NCI-H774 (cell line): ENCODE measurements at regions not wholly inside any gene's neighbourhood (a gene's known extent, or its start where the extent isn't known, plus 50 kb on each side); places are given as distances from the start of the nearest gene placed in this dataset.
A peak's percentile ranks its signal among the peaks of the same experiment; 100 is the strongest.

ENCODE experiments used
- DNase-seq: peaks from one replicate; lab custom pipeline; 2025; lab: John Stamatoyannopoulos, UW

DNA sequence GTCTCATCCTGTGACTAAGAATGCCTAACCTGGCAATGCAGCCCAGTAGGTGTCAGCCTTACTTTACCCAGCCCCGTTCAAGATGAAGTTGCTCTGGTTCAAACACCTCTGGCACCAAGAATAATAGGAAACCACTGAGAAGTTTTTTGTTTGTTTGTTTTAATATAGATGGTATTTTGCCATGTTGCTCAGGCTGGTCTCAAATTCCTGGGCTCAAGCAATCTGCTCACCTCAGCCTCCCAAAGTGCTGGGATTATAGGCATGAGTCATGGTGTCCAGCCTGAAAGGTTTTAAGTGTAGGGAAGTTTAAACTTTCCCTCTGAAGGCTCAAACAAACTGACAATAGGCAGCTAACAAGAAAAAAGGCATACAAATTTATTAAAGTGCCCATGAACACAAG, 51.2 kb upstream of the ABCC4 start:
- no peak for DNase-seq

DNA sequence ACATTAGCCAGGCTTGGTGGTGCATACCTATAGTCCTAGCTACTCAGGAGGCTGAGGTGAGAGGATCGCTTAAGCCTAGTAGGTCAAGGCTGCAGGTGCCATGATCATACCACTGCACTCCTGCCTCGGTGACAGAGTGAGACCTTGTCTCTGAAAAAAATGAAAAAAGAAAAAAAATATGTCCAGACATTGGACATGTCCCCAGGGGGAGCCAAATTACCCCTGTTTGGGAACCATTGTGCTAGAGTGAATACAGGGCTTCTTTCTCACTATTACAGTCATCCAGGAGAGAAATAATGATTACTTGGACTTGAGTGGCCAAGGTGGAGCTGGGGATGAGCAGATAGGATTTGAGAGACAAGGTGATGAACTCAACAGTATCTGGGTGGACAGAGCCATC, 52.9 kb upstream of the ABCC4 start:
- no peak for DNase-seq

DNA sequence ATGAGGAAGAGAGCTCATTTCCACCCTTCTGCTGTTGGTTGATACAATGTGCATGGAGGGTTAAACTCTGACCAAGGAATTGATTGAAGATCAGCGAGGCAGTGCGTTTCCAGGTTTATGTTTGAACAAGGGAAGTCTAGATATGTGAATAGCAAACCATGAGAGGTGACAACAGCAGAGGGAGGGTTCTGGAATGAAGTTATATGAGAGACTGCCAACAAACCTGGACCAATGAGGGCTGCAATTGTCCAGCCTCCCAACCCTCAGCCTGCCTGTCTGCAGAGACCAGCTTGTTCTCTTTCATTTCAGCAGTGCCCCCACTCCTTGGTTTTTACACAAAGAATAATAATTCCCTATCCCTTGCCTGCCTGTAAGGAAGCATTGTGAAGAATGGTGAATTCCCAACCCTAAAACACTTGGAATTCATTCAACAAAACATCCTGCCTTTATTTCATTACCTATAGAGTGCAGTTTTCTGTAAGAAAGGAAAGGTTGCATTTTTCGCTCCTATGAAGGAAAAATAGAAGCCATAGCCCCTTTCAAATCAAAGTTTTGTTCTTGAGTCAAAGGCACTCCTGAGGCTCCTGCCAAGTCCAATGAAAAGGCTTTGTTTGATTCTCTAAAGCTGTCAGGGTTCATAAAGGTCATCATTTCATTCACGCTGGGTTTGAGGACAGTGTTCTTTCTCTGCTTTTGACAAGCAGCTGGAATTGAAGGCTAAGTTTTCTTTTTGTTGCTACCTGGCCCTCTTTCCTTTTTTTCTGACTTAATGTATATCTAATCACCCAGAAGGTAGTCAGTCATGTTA, 53.6 kb upstream of the ABCC4 start:
- DNase-seq = no peak

DNA sequence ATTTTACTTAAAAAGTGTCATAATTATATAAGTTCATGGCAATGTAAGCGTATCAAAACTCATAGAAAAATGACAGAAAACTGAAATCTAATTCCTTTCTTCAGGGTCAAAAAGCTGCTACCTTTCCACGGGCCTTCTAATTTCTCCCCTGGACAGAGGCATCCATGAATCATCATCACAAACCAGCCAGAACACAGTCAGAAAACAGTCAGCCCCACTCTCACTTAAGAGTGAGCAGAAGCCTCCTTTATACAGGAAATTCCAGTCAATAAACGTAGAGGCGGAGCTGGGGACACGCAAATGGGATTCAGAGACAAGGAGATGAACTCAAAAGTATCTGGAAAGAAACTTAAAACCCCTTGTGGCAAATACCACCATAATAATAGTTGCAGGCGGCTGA, 54.2 kb upstream of the ABCC4 start:
- DNase-seq = no peak

- no peak for DNase-seq
Observed at GRCh38 chr13:95356916-95357315, 55.7 kb upstream of the ABCC4 start.

GRCh38 chr13:95357875-95358274, 56.6 kb upstream of the ABCC4 start:
- no peak for DNase-seq

- no peak for DNase-seq
Observed at GRCh38 chr13:95360052-95360451, 58.8 kb upstream of the ABCC4 start.

DNA sequence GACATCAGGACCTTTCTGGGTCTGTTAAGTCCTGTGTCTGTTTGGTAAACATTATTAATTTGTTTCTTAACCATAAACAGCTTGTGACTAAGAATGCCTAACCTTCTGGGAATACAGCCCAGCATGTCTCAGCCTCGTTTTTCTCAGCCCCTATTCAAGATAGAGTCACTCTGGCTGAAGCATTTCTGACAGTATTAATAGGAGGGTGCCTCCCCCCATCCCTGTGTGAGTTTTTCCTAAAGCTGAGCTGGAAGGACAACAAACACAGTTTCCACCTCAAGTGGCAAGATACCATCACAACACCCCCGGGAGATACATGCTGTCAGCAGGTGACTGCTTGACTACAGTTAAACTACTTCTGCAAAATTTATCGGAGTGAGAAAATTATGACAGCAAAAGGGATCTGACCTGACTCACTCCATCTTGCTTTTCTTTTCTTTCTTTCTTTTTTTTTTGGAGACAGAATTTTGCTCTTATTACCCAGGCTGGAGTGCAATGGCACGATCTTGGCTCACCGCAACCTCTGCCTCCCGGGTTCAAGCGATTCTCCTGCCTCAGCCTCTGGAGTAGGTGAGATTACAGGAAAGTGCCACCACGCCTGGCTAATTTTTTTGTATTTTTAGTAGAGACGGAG, 59.3 kb upstream of the ABCC4 start:
- no peak for DNase-seq

DNA sequence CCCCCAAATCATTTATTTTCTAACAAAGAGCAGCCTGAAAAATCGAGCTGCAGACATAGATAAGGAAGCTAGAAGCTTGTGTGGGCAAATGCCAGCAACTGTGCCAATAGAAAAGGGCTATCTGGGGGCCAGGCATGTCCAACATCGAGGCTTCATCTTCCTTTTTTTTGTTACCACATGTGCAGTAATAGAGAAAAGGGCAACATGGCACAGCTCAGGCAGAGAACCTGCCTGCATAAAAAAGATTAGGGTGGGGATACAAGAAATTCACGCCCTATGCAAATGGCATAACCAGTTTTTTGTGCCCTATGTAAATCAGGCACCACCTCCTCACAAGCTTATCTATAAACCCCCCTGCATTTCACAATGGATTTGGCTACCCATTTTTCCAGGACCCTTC, 60.4 kb upstream of the ABCC4 start:
- DNase-seq = no peak

- DNase-seq = no peak
Observed at GRCh38 chr13:95362666-95363065, 61.4 kb upstream of the ABCC4 start.

DNA sequence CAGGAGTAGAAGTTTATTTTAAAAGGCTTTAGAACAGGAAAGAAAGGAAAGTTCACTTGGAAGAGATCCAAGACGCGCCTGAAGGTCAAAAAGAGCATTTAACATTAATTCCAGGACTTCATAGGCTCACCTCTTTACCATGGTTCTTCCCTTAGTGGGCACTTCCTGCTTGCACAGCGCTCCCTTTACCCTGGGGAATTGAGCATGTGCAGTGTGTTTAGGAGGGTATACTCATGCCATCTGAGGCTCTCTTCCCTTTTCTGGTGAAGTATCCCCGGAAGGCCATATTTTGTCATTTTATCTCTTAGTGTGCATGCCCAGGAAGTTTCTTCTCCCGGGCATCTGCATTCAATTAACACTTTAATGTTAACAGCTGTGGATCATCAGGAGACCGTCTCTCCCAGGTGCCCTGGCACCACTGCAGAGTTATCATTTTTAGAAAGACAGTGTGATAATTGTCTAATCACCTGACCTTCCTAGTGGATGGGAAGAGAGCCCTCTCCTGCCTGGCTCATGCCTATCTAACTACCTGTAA, 66.1 kb upstream of the ABCC4 start:
- DNase-seq = no peak

DNA sequence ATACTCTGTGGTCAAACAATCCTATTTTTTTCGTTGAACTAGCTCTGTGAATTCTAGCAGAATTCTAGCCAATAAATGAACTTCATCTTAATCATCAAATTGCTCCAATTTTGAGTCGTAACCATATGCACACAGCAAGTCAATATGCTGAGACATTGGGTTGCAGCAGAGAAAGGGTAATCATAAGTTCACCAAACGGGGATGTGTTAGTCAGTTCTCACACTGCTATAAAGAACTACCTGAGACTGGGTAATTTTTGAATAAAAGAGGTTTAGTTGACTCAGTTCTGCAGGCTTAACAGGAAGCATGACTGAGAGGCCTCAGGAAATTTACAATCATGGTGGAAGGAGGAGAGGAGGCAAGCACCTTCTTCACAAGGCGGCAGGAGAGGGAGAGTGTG, 67.7 kb upstream of the ABCC4 start:
- no peak for DNase-seq

- no peak for DNase-seq
Observed at GRCh38 chr13:95375706-95376105, 74.5 kb upstream of the ABCC4 start.

DNA sequence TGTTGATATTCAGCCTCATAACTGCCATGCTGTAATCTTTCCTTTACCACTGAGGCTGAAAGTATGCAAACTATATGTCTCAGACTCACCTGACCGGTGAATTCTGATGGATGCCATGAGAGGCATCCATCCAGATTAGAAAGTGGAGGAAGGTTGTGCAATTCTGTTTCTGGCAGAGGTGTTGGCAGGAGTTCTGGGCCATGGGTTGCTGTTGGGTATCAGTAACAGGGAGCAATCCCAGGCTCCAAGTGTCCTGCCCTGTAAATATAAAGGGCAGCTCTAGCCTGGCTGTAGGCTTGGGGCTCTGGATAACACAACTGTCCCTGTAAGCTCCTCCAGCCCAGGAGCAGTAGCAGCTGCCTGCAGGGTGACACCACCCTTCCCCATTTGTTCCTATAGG, 77.4 kb upstream of the ABCC4 start:
- no peak for DNase-seq

- peak; percentile 40 for DNase-seq
Observed at GRCh38 chr13:95380468-95381211, 79.4 kb upstream of the ABCC4 start.

- no peak for DNase-seq
Observed at GRCh38 chr13:95381212-95381527, 79.9 kb upstream of the ABCC4 start.

DNA sequence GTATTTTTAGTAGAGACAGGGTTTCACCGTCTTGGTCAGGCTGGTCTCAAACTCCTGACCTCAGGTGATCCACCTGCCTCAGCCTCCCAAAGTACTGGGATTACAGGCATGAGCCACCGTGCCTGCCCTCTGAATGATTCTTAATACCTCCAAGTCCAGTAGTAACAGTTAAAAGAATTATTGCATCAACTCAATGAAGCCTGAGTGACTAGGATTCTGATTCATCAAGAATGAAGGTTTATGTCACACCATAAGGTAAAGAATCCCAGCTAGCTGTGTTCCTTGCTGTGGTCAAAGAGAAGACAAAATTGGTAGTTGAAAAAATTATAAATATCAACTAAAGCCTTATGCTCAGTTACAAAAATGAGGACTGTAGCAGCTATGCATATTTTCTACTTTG, 81.2 kb upstream of the ABCC4 start:
- no peak for DNase-seq

- no peak for DNase-seq
Observed at GRCh38 chr13:95382916-95383315, 81.7 kb upstream of the ABCC4 start.

DNA sequence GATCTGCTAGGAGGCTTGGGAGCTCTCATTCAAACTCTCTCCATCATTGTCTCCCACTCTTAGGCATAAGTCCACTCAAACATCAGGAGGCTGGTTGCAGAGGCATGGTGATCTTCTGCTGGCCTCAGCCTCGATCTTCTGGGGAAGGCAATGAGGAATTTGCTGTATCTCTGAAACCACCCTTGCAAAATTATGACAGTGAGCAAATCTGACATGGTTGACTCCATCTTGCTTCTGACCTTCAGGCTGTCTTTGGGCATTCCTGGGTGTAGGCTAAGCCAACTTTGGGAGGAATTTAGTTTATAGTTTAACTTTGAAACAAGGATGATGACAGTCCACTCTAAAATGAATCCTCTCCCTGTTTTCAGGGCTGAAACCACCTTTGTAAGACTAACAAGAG, 84.1 kb upstream of the ABCC4 start:
- no peak for DNase-seq

DNA sequence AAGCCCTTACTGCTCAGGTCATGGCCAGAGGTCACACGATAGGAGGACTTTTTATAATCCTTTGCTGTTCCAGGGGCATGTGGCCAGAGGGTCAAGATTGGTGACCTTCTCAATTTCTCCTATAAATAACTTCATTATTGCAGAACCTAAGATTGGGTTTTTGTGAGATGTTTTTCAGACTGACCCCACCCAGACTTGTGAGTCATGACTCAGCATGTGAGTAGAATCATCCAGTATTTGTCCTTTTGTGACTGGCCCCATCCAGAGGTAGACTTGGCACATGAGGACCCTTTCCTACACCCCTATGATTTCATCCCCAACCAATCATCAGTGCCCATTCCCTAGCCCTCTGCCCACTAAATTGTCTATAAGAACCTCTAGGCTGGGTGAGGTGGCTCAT, 84.5 kb upstream of the ABCC4 start:
- DNase-seq = no peak

GRCh38 chr13:95386370-95386769, 85.1 kb upstream of the ABCC4 start:
- DNase-seq = no peak

DNA sequence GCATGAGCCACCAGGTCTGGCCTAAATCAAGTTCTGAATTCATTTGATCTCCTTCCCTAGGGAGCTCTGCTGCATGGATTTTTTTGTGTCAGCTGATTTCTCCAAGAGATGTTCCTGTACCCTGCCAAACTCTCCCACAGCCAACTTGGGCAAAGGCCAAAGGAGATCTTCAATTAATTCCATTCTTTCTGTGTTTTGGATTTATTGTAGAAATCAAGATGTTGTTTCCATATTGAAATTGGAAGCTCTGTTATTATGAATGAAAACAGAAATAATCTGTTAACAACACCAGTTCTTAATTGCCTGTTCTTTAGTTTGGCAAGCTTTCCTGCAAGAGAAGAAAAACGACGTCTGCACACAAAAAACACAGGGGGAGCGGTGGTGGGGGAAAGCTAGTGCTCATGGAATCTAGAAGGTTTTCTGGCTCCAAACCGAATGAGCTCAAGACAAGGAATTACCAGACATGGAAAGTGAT, 86.5 kb upstream of the ABCC4 start:
- DNase-seq = no peak
